ENCODE measurements at regions not wholly inside any gene's neighbourhood (a gene's known extent, or its start where the extent isn't known, plus 50 kb on each side); places are given as distances from the start of the nearest gene placed in this dataset.

DNA sequence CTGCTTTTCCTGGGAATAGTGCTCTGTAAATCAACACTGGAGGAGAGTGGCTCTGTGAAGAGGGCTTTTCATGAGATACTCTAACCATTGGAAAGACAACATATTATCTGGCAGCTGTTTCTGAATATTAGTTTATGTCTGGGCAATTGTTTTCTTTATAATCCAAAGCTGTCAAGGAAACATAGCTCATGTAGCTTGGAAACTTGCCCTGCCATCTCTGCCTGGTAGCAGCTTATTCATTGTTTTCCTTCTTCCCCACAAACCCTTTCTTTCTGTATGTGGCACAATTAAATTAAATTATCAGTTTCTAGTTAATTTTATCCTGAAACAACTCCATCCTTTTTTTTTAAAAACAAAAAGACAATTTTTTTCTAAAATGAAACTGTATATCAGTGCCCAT is 160.0 kb downstream of the EDEM1 start:
- Histone ChIP-seq H3K4me3 (no peak overlapping the region), H3K27me3 (no peaks in the 10 kb centered on the region), H3K27ac (no peak overlapping the region), H3K9me3 (no peaks in the 10 kb centered on the region), H3K4me1 (no peaks in the 10 kb centered on the region), H3K36me3 (no peaks in the 10 kb centered on the region)
- TF ChIP-seq POLR2A (IDR thresholded peaks at IDR 0.05): no peak
- TF ChIP-seq POLR2AphosphoS5 (IDR thresholded peaks at IDR 0.05): no peak
- TF ChIP-seq, protein P1, sequence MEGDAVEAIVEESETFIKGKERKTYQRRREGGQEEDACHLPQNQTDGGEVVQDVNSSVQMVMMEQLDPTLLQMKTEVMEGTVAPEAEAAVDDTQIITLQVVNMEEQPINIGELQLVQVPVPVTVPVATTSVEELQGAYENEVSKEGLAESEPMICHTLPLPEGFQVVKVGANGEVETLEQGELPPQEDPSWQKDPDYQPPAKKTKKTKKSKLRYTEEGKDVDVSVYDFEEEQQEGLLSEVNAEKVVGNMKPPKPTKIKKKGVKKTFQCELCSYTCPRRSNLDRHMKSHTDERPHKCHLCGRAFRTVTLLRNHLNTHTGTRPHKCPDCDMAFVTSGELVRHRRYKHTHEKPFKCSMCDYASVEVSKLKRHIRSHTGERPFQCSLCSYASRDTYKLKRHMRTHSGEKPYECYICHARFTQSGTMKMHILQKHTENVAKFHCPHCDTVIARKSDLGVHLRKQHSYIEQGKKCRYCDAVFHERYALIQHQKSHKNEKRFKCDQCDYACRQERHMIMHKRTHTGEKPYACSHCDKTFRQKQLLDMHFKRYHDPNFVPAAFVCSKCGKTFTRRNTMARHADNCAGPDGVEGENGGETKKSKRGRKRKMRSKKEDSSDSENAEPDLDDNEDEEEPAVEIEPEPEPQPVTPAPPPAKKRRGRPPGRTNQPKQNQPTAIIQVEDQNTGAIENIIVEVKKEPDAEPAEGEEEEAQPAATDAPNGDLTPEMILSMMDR (IDR thresholded peaks at IDR 0.05): no peak
- TF ChIP-seq EP300 (IDR thresholded peaks at IDR 0.05): no peak
- no peak for DNase-seq (ENCODE audit: low spot score in 2 of 2)

DNA sequence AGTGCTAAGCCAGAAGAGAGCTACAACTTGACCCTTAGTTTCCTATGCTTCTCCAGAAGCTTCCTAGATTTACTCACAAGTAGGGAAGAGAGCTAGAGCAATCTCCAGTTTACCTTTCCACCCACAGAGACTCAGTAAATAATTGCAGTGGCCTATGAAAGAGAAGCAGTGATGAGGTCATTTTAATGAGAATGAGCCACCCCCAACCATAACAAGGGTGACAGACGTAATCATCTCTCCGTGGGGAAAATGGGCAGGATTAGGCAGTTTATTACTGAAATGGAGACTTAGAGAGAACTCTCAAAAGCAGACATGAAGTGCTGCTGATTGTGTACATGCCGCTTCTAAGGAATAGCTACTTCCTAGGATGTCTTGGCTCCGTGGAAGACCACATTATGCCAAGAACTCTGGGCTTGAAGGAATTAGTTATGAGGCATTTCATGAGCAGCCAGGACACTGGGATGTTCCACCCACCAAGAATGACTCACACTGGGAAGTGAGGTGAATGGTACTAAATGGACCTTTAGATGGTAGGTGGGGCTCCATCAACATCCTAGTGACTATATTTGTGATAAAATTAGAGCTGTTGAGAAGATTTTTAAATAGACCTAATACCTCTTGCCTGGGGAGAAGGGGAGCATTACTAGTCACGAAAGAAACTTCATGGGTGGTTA is 160.9 kb downstream of the EDEM1 start:
- no peak for TF ChIP-seq POLR2AphosphoS5 (IDR thresholded peaks at IDR 0.05)
- TF ChIP-seq POLR2A (IDR thresholded peaks at IDR 0.05): no peak
- TF ChIP-seq, protein P1 (IDR thresholded peaks at IDR 0.05): no peak
- TF ChIP-seq EP300 (IDR thresholded peaks at IDR 0.05): no peak
- Histone ChIP-seq H3K4me1 (no peaks in the 10 kb centered on the region), H3K9me3 (no peaks in the 10 kb centered on the region), H3K36me3 (no peaks in the 10 kb centered on the region), H3K27ac (no peak overlapping the region), H3K27me3 (no peaks in the 10 kb centered on the region), H3K4me3 (no peak overlapping the region)
- WGBS: 72% methylated on average over 5 of the region's 5 CpGs
- DNase-seq (ENCODE audit: low spot score in 2 of 2): no peak

DNA sequence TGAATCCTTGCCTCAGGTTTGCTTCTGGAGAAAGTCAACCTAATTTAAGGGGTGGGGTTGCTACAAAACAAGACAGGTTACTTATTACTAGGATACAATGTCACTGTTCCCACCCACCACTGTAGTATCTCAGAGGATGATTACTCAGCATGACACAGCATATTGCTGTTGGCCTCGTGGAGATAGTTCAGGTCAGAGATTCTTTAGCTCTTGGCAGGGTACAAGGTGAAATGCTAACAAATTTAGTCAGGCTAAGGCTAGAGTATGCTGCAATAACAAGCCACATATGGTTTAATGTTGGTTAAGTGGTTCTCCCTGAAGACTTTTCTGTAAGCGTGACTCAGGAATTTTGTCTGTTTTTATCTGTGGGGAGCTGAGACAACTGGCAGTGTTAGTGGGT is 161.8 kb downstream of the EDEM1 start:
- H3K9me3 ChIP-seq: no peaks in the 10 kb centered on the region
- H3K4me3 ChIP-seq: no peak overlapping the region
- WGBS: 55% methylated on average over 2 of the region's 2 CpGs
- no peaks in the 10 kb centered on the region for H3K27me3 ChIP-seq
- no peak for DNase-seq (ENCODE audit: low spot score in 2 of 2)
- no peak overlapping the region for H3K27ac ChIP-seq
- H3K4me1 ChIP-seq: no peaks in the 10 kb centered on the region
- no peaks in the 10 kb centered on the region for H3K36me3 ChIP-seq
- TF ChIP-seq POLR2A (IDR thresholded peaks at IDR 0.05): no peak
- TF ChIP-seq, protein P1 (IDR thresholded peaks at IDR 0.05): no peak
- TF ChIP-seq POLR2AphosphoS5 (IDR thresholded peaks at IDR 0.05): no peak
- TF ChIP-seq EP300 (IDR thresholded peaks at IDR 0.05): no peak

DNA sequence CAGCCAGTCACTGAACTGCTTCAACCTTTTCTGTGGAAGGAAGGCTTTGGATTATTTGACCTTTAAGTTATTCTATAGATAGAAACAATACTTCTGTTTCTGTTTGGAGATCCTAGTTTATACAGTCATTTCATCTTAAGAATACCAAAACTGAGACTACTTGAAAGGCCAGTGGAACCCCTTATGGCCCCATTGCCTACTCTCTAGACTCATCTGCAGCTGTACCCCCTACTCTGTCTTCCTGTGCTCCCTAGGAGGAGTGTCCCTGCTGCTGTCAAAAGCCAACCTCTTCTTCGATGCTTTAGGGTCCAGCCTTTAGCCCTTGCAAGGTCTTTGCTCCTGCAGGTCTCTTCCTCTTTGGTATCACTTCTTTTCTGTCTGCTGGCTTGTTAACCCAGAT is 169.6 kb downstream of the EDEM1 start:
- H3K4me3 ChIP-seq: no peak overlapping the region
- no peak for TF ChIP-seq POLR2A (IDR thresholded peaks at IDR 0.05)
- TF ChIP-seq EP300 (IDR thresholded peaks at IDR 0.05): no peak
- TF ChIP-seq, protein P1 (IDR thresholded peaks at IDR 0.05): no peak

DNA sequence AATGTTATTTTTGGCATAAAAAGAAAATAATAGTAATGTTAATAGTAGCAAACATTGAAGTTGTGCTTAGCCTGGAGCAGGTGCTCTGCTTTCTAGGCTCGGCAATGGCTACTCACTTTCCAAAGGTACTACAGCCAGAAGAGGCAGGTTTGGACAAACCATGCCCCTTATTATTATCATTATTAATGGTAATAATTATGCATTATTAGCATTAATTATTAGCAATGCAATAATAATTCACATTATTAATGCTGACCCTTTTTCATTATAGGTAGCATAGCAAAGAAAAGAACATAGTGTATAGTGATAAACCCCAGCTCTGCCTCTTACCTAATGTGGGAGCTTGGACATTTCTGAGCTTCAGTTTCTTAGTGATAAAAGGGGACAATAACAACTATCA is 171.4 kb downstream of the EDEM1 start:
- DNase-seq (ENCODE audit: low spot score in 2 of 2): no peak
- no peaks in the 10 kb centered on the region for H3K27me3 ChIP-seq
- 94% methylated on average over 1 of the region's 1 CpG for WGBS
- no peaks in the 10 kb centered on the region for H3K4me1 ChIP-seq
- no peak overlapping the region for H3K27ac ChIP-seq
- H3K9me3 ChIP-seq: no peaks in the 10 kb centered on the region
- H3K4me3 ChIP-seq: no peak overlapping the region
- H3K36me3 ChIP-seq: no peaks in the 10 kb centered on the region
- TF ChIP-seq, protein P1 (IDR thresholded peaks at IDR 0.05): no peak
- TF ChIP-seq EP300 (IDR thresholded peaks at IDR 0.05) (no peak), POLR2A (IDR thresholded peaks at IDR 0.05) (no peak), POLR2AphosphoS5 (IDR thresholded peaks at IDR 0.05) (no peak)

More for the DNA sequence above, 169.6 kb downstream of the EDEM1 start:
- H3K27me3 ChIP-seq: no peaks in the 10 kb centered on the region
- DNase-seq (ENCODE audit: low spot score in 2 of 2): no peak
- WGBS: 79% methylated on average over 1 of the region's 1 CpG
- H3K4me1 ChIP-seq: no peaks in the 10 kb centered on the region
- H3K9me3 ChIP-seq: no peaks in the 10 kb centered on the region
- no peak overlapping the region for H3K27ac ChIP-seq
- H3K36me3 ChIP-seq: no peaks in the 10 kb centered on the region
